ENCODE measurements at regions not wholly inside any gene's neighbourhood (a gene's known extent, or its start where the extent isn't known, plus 50 kb on each side); places are given as distances from the start of the nearest gene placed in this dataset.

- DNase-seq (ENCODE audit: low spot score) = no peak
Observed at GRCh38 chr22:23409976-23410375, 170.1 kb downstream of the IGLL1 start.

DNA sequence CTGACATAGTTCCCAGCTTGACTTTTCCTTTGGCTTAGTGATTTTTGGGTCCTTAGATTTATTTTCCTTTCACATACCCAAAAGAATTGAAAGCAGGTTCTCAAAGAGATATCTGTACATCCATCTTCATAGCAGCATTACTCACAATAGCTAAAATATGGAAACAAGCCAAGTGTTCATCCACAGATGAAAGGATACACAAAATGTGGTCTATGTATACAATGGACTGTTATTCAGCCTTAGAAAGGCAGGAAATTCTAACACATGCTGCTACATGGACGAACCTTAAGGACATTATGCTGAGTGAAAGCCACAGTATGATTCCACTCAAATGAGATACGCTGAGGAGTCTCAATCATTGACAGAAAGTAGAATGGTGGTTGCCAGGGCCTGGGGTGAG, 171.8 kb downstream of the IGLL1 start:
- DNase-seq (ENCODE audit: low spot score) = no peak

GRCh38 chr22:23405366-23405851, 174.7 kb downstream of the IGLL1 start:
- DNase-seq (ENCODE audit: low spot score) = no peak

GRCh38 chr22:23404689-23405365, 175.3 kb downstream of the IGLL1 start:
- DNase-seq (ENCODE audit: low spot score) = no peak

- no peak for DNase-seq (ENCODE audit: low spot score)
Observed at GRCh38 chr22:23403720-23404688, 176.1 kb downstream of the IGLL1 start.

- no peak for DNase-seq (ENCODE audit: low spot score)
Observed at GRCh38 chr22:23403152-23403719, 176.9 kb downstream of the IGLL1 start.

DNA sequence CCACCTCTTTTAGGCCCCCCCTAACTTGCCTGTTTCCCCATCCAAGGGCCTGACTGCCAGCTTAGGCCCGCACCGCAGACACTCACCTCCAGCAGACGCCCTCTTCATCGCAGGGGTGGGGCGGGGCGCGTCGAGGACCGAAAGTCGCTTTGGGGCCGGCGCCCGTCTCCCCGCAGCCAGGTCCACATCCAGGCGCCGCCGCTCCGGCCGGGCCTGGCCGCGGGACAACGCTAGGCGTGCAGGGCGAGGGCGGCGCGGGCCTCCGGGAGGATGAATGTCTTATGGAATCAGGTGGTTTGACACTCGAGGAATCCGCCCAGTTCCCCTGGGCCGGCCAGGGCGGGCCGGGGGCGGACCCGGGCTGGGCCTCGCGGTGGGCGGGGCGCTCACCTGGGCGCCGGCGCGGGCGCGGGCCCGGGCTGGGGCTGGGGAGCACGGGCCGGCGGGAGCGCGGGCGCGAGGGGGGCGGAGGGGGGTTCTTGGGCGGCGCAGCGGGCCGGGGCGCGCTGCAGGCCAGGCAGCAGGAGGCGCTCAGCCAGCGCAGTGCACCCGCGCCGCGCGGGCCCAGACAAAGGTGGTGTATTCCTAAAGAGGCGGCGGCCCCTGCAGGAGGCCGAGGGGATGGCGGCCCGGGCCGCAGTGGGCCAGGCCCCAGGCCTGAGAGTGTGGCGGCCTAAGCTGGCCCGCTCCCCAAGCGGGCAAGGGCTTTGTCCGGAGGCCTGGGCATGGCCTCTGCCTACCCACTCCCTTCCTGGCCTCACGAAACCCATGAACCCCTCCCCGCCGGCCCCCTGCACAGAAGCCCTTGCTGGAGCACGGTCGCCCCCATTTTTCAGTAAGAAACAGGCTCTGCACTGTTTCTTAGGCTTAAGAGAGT, 177.6 kb downstream of the IGLL1 start:
- peak; percentile 65 for DNase-seq (ENCODE audit: low spot score)

DNA sequence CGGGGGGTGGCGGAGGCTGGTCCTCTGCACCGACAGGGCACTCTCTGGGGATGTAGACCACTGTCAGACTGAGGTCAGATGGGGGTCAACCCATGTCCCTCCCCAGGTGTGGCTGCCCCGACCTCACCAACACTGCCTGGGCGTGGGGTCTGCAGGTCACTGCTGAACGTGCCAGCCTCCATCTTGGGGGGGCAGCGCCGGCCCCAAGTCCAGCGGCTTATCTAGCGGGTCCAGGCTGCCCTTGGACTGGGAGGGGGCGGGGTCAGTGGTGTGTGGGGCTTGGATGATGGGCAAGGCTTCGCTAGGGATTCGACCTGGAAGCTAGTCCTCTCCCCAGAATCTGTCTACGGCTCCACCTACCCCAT, 178.2 kb downstream of the IGLL1 start:
- no peak for DNase-seq (ENCODE audit: low spot score)

DNA sequence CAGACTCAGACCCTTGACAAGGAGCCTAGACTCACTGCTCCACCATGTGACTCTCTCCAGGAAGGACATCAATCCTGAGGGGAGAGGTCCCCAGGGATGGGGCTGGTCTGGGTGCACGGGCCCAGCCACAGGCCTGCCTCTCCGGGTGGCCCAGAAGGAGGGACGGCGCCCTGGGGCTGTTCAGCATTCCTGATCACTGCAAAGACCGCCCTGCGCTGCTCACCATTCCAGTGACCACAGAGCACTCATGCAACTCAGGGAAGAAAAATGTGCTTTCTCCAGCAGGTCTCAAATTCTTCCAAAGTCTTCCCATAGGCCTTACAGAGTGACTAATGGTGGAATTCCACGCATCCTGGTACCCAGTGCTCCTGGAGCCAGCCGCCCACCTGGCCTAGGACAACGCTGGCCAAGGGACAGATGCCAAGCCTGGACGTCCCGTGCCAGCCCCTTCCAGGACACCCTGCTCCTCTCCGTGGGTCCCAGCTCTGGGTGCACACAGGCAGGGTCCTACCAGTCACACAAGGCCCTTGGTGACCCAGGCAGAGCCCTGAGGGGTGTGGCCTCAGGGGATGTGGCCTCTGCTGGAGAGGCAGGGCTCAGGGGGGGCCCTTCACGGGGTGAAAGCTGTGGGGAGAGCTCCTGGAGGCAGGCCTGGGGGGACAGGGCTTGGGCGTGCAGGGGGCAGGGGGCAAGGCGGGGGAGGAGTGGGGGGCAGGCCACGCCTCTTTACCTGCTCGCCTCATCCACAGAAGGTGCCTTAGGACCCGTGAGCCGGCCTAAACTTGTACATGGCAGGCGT, 178.8 kb downstream of the IGLL1 start:
- DNase-seq (ENCODE audit: low spot score) = no peak

DNA sequence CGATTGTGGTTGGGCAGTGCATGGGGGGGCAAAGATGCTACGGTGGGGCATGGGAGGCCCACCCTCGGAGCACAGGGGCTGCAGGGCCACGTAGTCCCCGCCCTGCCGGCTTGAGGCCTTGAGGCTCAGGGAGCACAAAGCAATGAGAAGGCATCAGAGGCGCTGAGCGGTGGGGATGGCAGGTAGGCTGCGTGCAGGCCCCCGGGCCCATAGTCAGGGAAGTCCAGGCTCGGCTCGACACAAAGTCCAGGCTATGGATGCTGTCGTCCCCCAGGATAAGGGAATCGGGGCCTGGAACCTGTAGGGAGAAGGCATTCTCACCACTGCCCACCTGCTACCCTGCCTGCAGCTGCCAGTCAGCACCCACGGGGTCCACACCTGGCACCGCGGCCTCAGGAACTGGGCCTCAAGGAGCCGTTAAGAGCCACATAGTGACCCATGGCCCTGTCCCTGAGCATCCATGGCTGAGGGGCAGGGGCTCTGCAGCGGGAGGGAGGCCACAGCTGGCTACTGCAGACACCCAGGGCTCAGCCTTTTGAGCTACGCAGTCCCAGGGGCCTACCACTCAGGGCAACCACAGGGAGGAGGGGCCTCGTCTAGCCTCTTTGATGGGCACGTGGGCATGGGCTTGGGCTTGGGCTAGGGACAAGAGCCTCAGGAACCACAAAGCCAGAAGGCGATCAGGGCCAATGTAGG, 179.7 kb downstream of the IGLL1 start:
- DNase-seq (ENCODE audit: low spot score) = no peak

DNA sequence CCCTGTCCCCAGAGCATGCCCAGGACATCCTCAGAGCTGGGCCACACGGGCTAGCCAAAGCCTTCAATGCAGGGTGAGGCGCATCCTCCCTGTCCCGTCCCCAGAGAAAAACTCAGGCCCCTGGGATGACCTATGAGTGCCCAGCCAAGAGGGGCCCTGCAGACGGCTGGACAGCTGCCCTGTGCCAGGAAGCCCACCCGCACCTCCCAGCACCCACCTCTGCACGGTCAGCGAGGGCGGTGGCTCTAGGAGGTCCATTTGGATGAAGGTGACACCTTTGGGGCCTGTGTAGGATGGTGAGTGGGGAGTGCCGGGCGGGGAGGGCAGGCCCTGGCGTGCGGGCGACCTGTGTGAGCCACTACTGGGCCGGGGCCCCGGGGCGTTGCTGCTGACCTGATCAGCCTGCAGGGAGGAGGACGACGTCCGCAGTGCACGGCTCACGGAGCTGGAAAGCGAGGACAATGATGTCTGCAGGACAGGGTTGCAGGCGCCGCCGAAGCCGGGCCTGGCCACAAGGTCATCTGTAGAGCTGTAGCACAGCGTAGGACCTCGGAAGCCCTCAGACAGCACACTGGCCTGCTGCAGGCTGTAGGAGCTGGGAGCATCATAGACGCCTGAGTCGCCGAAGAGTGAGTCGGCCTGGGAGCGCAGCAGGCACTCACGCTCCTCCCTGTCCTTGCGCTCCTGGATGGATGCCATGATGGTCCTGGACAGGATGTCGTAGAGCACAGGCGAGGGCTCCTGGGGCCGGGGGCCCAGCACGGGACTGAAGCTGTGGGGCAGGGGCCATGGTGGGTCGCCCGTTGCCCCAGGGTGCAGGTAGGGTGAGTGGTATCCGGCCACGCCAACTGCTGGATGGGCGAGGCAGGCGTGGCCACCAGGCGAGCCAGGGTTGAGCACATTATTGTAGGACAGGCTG, 180.5 kb downstream of the IGLL1 start:
- DNase-seq (ENCODE audit: low spot score) = no peak

GRCh38 chr22:23398701-23399366, 181.3 kb downstream of the IGLL1 start:
- no peak for DNase-seq (ENCODE audit: low spot score)

GRCh38 chr22:23397613-23398567, 182.2 kb downstream of the IGLL1 start:
- no peak for DNase-seq (ENCODE audit: low spot score)

DNA sequence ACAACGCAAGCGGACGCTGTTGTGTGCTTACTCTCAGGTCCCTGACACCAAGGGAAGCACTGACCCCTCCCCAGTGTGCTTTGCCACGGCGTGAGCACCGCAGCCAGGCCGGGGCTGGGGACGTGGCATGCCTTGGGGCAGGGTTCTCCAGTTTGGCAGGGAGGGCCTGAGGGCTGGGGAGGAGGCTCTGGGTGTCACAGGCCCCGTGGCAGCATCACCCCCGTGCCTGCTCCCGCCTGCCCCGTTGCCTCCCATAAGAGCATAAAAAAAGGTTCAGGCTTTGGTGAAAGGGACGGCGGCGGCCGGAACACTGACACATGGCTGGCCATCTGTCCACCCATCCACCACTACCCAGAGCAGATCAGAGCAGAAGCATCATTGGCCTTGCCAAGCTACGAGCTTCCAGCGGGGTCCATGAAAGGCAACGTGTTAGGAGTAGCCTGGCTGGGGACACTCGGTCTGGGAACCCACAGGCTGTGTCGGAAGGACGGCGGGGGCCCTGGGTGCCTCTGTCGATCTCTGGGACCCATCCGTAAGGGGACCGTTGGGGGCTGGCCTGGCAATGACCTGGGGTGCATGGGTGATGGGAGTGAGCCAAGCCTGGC, 183.0 kb downstream of the IGLL1 start:
- DNase-seq (ENCODE audit: low spot score) = no peak

DNA sequence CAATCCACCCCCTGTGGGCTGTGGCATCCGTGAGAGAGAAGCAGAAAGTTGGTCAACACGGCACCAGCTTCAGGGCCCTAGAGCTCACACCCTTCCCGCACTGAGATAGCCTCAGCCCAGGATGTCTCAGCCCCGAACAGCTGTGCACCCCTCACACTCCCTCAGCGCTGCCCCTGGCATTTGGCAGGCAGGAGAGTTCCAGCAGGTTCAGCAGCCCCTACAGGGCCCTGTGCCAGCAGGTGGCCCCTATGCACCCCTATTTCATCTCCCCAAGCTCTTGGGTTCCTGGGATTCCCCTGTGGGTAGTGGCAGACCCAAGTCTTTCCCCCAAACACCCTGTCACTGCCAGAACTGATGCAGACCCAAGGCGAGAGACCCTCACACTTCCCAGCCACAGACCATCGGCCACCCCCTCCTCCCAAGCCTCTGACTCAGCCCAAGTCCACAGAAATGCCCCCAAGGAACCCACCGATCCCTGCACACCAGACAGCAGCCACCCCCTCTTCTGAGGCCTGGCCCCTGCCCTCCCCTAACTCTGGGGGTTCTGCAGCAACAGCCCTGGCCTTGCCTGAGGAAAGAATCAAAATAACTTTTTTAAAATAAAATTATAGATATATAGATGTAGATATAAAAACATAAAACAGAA, 183.6 kb downstream of the IGLL1 start:
- no peak for DNase-seq (ENCODE audit: low spot score)
